Loucy (cell line): ENCODE measurements at regions not wholly inside any gene's neighbourhood (a gene's known extent, or its start where the extent isn't known, plus 50 kb on each side); places are given as distances from the start of the nearest gene placed in this dataset.

Experiments used
- H2AFZ ChIP-seq: fragments of 200-600 bp; sonication (generic); 2 replicates; pipeline ENCODE4 v1.6.0; 2016; ENCODE audit warnings: antibody characterized with exemption, mild to moderate bottlenecking, low read length, moderate library complexity
- H3F3A ChIP-seq: fragments of 200-600 bp; 2 replicates; pipeline ENCODE4 v1.6.0; 2016; ENCODE audit warnings: antibody characterized with exemption, low read depth, mild to moderate bottlenecking
- H3K27me3 ChIP-seq: fragments of 200-600 bp; sonication (generic); 2 replicates; pipeline ENCODE4 v1.6.1; 2014; ENCODE audit warnings: low read length, mild to moderate bottlenecking; ENCODE audit not compliant: insufficient read depth, poor library complexity, severe bottlenecking
- H3K36me3 ChIP-seq: fragments of 200-600 bp; sonication (generic); 2 replicates; pipeline ENCODE4 v1.6.1; 2016; ENCODE audit warnings: low read length; ENCODE audit not compliant: insufficient read depth
- H3K4me1 ChIP-seq: fragments of 200-600 bp; sonication (generic); 2 replicates; pipeline ENCODE4 v1.5.1; 2014; ENCODE audit warnings: low read length, mild to moderate bottlenecking; ENCODE audit not compliant: insufficient read depth, poor library complexity, severe bottlenecking
- H3K4me2 ChIP-seq: fragments of 200-600 bp; sonication (generic); 2 replicates; pipeline ENCODE4 v1.6.0; 2014; ENCODE audit warnings: antibody characterized with exemption, low read length, low read depth, mild to moderate bottlenecking; ENCODE audit not compliant: poor library complexity, severe bottlenecking
- H3K4me3 ChIP-seq: fragments of 200-600 bp; sonication (generic); 2 replicates; pipeline ENCODE4 v1.5.1; 2014; ENCODE audit warnings: low read length, mild to moderate bottlenecking, mixed read lengths; ENCODE audit not compliant: poor library complexity, severe bottlenecking
- H3K79me2 ChIP-seq: fragments of 200-600 bp; sonication (generic); 2 replicates; pipeline ENCODE4 v1.6.1; 2014; ENCODE audit warnings: low read length; ENCODE audit not compliant: insufficient read depth
- H3K9ac ChIP-seq: fragments of 200-600 bp; sonication (generic); 2 replicates; pipeline ENCODE4 v1.6.0; 2014; ENCODE audit warnings: mild to moderate bottlenecking, low read depth, low read length, moderate library complexity; ENCODE audit not compliant: poor library complexity, severe bottlenecking
- H3K9me2 ChIP-seq: fragments of 200-600 bp; sonication (generic); replicated peaks from 2 replicates; pipeline ENCODE4 v1.6.1; 2016; ENCODE audit warnings: low read depth, low read length, mixed read lengths
- H3K9me3 ChIP-seq: fragments of 200-600 bp; sonication (generic); 2 replicates; pipeline ENCODE4 v1.6.1; 2014; ENCODE audit warnings: mild to moderate bottlenecking, antibody characterized with exemption, low read length, low read depth; ENCODE audit not compliant: insufficient read depth
- H4K20me1 ChIP-seq: fragments of 200-600 bp; sonication (generic); 2 replicates; pipeline ENCODE4 v1.6.0; 2014; ENCODE audit warnings: antibody characterized with exemption, low read length, mild to moderate bottlenecking; ENCODE audit not compliant: insufficient read depth, poor library complexity, severe bottlenecking
- EZH2phosphoT487 ChIP-seq: fragments of 200-600 bp; IDR thresholded peaks from 2 replicates; pipeline ENCODE4 v1.6.1; 2018; ENCODE audit warnings: antibody characterized with exemption, mild to moderate bottlenecking, moderate library complexity, borderline replicate concordance
- TF ChIP-seq, protein P1 (sequence below): fragments of 200-600 bp; sonication (generic); conservative IDR thresholded peaks from 2 replicates; pipeline ENCODE4 v1.5.1; 2014; ENCODE audit warnings: mild to moderate bottlenecking, antibody characterized with exemption, low read length

DNA sequence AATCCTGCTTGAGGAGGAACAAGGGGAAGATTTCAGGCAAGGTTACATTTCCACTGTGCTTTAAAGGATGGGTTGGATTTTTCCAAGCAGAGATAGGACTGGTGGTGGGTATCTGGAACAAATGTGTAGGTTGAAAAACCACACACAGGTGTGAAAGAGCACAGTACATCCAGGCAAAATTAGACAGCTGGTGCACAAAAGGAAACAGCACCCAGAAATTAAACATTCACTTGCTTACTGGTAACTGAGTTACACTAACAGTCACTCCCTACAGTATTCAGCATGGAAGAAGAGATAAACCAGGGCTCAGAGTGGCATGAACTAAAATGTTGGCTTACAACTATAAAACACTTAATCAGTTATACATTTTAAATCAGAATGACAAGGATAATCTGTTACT is 81.5 kb upstream of the RASEF start:
- H3F3A ChIP-seq, result no peaks in the 10 kb centered on the region
- no peaks in the 10 kb centered on the region for H3K27me3 ChIP-seq
- no peak overlapping the region for H3K9ac ChIP-seq
- H4K20me1 ChIP-seq, result no peaks in the 10 kb centered on the region
- H3K79me2 ChIP-seq, result no peaks in the 10 kb centered on the region
- H3K4me2 ChIP-seq, result no peak overlapping the region
- no peaks in the 10 kb centered on the region for H3K9me3 ChIP-seq
- no peak for TF ChIP-seq EZH2phosphoT487
- TF ChIP-seq, protein P1, sequence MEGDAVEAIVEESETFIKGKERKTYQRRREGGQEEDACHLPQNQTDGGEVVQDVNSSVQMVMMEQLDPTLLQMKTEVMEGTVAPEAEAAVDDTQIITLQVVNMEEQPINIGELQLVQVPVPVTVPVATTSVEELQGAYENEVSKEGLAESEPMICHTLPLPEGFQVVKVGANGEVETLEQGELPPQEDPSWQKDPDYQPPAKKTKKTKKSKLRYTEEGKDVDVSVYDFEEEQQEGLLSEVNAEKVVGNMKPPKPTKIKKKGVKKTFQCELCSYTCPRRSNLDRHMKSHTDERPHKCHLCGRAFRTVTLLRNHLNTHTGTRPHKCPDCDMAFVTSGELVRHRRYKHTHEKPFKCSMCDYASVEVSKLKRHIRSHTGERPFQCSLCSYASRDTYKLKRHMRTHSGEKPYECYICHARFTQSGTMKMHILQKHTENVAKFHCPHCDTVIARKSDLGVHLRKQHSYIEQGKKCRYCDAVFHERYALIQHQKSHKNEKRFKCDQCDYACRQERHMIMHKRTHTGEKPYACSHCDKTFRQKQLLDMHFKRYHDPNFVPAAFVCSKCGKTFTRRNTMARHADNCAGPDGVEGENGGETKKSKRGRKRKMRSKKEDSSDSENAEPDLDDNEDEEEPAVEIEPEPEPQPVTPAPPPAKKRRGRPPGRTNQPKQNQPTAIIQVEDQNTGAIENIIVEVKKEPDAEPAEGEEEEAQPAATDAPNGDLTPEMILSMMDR, result no peak
- H3K9me2 ChIP-seq, result no peaks in the 10 kb centered on the region
- no peak overlapping the region for H3K4me3 ChIP-seq
- H2AFZ ChIP-seq, result no peak overlapping the region
- H3K36me3 ChIP-seq, result no peaks in the 10 kb centered on the region
- H3K4me1 ChIP-seq, result no peaks in the 10 kb centered on the region

DNA sequence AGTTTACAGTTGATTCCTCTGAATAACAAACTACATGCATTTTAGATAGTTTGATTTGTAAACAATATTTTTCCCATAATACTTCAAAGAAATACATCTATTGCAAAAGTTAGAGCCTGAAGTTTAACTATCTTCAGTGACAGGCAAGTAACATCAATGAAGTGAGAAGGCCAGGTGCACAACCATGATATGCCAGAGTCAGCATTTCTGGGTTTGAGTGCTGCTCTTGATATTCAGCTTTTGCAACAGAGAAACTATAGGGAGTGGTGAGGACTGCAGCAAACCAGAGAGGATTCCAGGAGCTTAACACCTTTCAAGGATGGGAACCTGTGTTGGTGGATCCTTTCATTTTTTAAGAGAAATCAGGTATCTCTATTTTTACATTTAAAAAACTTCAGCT is 79.4 kb upstream of the RASEF start:
- H3K4me2 ChIP-seq, result no peak overlapping the region
- H3K4me3 ChIP-seq, result no peak overlapping the region
- H3K36me3 ChIP-seq, result no peaks in the 10 kb centered on the region
- no peaks in the 10 kb centered on the region for H3K9me3 ChIP-seq
- H2AFZ ChIP-seq, result no peak overlapping the region
- no peaks in the 10 kb centered on the region for H3K79me2 ChIP-seq
- H3K9me2 ChIP-seq, result no peaks in the 10 kb centered on the region
- H3K9ac ChIP-seq, result no peak overlapping the region
- H4K20me1 ChIP-seq, result no peaks in the 10 kb centered on the region
- H3K4me1 ChIP-seq, result peaks cover 8% of the 10 kb centered on the region
- TF ChIP-seq EZH2phosphoT487, result no peak
- TF ChIP-seq, protein P1, result no peak
- no peaks in the 10 kb centered on the region for H3K27me3 ChIP-seq
- no peaks in the 10 kb centered on the region for H3F3A ChIP-seq

DNA sequence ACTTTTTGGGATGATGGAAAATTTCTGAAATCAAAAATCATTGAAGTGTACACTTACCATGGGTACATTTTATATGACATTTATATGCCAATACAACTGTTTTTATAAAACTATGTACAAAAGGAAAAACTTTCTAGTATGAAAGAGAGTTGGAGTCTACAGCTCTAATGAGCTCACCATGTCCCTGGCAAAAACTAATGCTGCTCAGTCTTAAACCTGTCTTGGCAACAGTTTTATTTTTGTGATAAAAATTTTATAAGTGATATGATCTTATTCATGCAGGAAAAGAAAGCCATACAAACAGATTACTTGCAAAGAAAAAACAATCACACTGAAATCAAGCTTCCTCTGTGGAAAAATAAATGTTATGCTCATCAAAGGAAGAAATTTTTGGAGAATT is 78.9 kb upstream of the RASEF start:
- H3K4me3 ChIP-seq, result no peak overlapping the region
- no peaks in the 10 kb centered on the region for H3K36me3 ChIP-seq
- no peaks in the 10 kb centered on the region for H3K27me3 ChIP-seq
- no peaks in the 10 kb centered on the region for H3K9me3 ChIP-seq
- TF ChIP-seq, protein P1, result no peak
- TF ChIP-seq EZH2phosphoT487, result no peak
- no peak overlapping the region for H2AFZ ChIP-seq
- H3K79me2 ChIP-seq, result no peaks in the 10 kb centered on the region
- no peaks in the 10 kb centered on the region for H3K9me2 ChIP-seq
- H3F3A ChIP-seq, result no peaks in the 10 kb centered on the region
- peaks cover 8% of the 10 kb centered on the region for H3K4me1 ChIP-seq
- no peak overlapping the region for H3K9ac ChIP-seq
- H3K4me2 ChIP-seq, result no peak overlapping the region
- no peaks in the 10 kb centered on the region for H4K20me1 ChIP-seq
